ENCODE measurements at regions not wholly inside any gene's neighbourhood (a gene's known extent, or its start where the extent isn't known, plus 50 kb on each side); places are given as distances from the start of the nearest gene placed in this dataset.

GRCh38 chr9:14391620-14392019 is 77.7 kb upstream of the NFIB start:
- TF ChIP-seq, protein P1, sequence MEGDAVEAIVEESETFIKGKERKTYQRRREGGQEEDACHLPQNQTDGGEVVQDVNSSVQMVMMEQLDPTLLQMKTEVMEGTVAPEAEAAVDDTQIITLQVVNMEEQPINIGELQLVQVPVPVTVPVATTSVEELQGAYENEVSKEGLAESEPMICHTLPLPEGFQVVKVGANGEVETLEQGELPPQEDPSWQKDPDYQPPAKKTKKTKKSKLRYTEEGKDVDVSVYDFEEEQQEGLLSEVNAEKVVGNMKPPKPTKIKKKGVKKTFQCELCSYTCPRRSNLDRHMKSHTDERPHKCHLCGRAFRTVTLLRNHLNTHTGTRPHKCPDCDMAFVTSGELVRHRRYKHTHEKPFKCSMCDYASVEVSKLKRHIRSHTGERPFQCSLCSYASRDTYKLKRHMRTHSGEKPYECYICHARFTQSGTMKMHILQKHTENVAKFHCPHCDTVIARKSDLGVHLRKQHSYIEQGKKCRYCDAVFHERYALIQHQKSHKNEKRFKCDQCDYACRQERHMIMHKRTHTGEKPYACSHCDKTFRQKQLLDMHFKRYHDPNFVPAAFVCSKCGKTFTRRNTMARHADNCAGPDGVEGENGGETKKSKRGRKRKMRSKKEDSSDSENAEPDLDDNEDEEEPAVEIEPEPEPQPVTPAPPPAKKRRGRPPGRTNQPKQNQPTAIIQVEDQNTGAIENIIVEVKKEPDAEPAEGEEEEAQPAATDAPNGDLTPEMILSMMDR (conservative IDR thresholded peaks at IDR 0.05; ENCODE audit: low read depth, low read length): no peak
- no peak for TF ChIP-seq EZH2 (IDR thresholded peaks at IDR 0.05; ENCODE audit: low read length, unreplicated experiment)

Measured in PC-3 (cell line).